Neural crest cell (in vitro differentiated cells): ENCODE measurements at regions not wholly inside any gene's neighbourhood (a gene's known extent, or its start where the extent isn't known, plus 50 kb on each side); places are given as distances from the start of the nearest gene placed in this dataset.

Experiments
- DNase-seq: peaks from one replicate; pipeline ENCODE4 v3.0.0; 2021; ENCODE audit warnings: low read depth, mixed read lengths, low spot score
- H3K27ac Mint-ChIP-seq: one replicate; pipeline ENCODE4 v1.8.0; 2021; ENCODE audit warnings: mild to moderate bottlenecking, mixed read lengths; ENCODE audit not compliant: unreplicated experiment
- H3K27me3 Mint-ChIP-seq: 2 replicates; pipeline ENCODE4 v1.8.0; 2021; ENCODE audit warnings: low read depth, mild to moderate bottlenecking, mixed read lengths
- H3K36me3 Mint-ChIP-seq: 2 replicates; pipeline ENCODE4 v1.8.0; 2021; ENCODE audit warnings: low read depth, mild to moderate bottlenecking, mixed read lengths
- H3K4me1 Mint-ChIP-seq: 2 replicates; pipeline ENCODE4 v1.8.0; 2021; ENCODE audit warnings: mixed read lengths
- H3K4me3 Mint-ChIP-seq: one replicate; pipeline ENCODE4 v1.8.0; 2021; ENCODE audit warnings: mild to moderate bottlenecking, mixed read lengths
- H3K9me3 Mint-ChIP-seq: 2 replicates; pipeline ENCODE4 v1.8.0; 2021; ENCODE audit warnings: mixed read lengths
- TF ChIP-seq, protein P1 (sequence below): fragments of 200-600 bp; sonication (generic); conservative IDR thresholded peaks from 2 replicates; pipeline ENCODE4 v1.5.0; 2021; ENCODE audit warnings: antibody characterized with exemption, mild to moderate bottlenecking

DNA sequence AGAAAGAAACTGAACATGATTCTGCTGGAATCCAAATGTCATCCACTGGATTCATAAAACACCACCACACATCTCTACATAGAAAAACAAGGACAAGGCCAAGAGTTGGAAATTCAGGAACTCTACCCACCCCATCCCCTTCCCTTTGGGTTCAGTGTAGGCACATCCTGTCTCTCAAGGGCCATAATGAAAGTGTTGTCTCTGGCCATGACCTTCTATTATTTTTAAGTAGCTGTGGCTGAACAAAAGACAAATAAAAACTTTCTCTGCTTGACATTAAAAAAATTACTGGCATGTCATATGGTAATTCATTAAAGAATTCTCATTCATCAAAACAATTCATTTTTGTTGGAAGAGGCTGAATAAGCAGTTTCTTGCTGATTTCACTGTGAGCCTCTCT, 54.9 kb upstream of the ZBTB18 start:
- Mint-ChIP-seq H3K9me3 (no peaks in the 10 kb centered on the region), H3K4me1 (peaks cover 13% of the 10 kb centered on the region), H3K36me3 (peaks cover 6% of the 10 kb centered on the region), H3K27ac (no peak overlapping the region), H3K27me3 (no peaks in the 10 kb centered on the region), H3K4me3 (no peak overlapping the region)
- no peak for DNase-seq
- TF ChIP-seq, protein P1, sequence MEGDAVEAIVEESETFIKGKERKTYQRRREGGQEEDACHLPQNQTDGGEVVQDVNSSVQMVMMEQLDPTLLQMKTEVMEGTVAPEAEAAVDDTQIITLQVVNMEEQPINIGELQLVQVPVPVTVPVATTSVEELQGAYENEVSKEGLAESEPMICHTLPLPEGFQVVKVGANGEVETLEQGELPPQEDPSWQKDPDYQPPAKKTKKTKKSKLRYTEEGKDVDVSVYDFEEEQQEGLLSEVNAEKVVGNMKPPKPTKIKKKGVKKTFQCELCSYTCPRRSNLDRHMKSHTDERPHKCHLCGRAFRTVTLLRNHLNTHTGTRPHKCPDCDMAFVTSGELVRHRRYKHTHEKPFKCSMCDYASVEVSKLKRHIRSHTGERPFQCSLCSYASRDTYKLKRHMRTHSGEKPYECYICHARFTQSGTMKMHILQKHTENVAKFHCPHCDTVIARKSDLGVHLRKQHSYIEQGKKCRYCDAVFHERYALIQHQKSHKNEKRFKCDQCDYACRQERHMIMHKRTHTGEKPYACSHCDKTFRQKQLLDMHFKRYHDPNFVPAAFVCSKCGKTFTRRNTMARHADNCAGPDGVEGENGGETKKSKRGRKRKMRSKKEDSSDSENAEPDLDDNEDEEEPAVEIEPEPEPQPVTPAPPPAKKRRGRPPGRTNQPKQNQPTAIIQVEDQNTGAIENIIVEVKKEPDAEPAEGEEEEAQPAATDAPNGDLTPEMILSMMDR = no peak

DNA sequence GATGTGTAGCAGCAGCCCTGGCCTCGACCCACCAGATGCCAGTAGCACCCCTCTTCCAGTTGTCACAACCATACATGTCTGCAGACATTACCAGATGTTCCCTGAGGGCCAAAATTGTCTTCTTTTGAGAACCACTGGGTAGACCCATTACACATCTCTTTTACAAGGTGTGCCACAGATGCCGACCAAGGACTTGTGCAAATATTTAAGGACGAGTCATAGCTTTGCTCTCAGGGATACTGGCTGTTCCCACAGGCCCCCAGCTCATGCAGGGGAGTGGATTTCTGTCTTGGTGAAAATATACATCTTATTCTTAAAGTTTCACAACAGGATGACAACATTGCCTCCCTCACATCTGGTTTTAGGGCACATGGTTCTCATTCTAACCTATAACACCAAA, 59.4 kb upstream of the ZBTB18 start:
- Mint-ChIP-seq H3K9me3 (peaks cover 4% of the 10 kb centered on the region), H3K27ac (no peak overlapping the region), H3K27me3 (no peaks in the 10 kb centered on the region), H3K36me3 (peaks cover 4% of the 10 kb centered on the region), H3K4me3 (no peak overlapping the region), H3K4me1 (peaks cover 13% of the 10 kb centered on the region)
- no peak for DNase-seq
- TF ChIP-seq, protein P1 = no peak

DNA sequence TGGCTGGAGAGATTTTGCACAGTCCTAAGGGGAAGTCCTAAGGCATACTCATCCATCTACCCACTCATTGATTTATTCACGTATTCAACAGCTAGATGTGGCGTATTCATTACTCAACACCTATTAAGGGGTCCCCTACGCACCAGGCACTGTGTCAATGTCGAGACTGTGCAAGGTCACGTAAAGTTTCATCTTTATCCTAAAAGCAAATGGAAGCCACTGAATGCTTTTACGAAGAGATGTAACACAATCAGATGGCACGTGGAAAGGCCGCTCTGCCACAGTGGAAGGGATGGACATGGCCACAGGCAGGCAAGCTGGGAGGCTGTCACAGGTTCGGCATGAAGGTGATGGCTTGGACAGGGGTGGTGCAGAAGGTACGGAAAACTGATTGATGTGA, 66.3 kb upstream of the ZBTB18 start:
- Mint-ChIP-seq H3K27ac (no peak overlapping the region), H3K27me3 (no peaks in the 10 kb centered on the region), H3K9me3 (peaks cover 4% of the 10 kb centered on the region), H3K4me3 (no peak overlapping the region), H3K4me1 (no peaks in the 10 kb centered on the region), H3K36me3 (no peaks in the 10 kb centered on the region)
- TF ChIP-seq, protein P1 = no peak
- DNase-seq = no peak

DNA sequence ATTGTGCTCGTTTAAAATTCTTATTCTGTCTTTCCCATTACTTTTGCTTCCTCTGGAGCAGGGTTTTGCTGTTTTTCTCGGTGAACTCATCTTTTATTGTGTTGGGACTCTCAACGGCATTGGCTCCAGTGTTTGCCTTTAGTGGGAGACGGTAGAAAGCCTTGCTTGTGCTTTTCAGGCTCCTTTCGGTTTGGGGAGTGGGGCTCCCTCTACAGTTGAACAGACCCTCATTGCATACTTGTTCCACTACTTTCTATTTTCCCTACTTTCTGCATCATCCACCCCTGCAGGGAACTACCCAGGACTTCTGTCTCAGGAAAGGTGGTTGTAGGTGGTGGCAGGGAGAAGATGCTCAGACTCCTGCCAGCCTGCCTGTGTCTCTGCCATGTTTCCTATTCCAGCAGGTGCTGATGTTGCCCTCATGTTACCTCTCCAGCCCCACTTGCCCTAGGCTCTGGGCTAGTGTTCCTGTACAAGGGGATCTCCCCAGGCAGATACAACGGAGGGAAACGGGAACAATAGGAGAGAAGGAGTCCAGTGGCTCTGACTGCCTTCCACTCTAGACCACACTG, 68.5 kb upstream of the ZBTB18 start:
- no peaks in the 10 kb centered on the region for H3K4me1 Mint-ChIP-seq
- H3K36me3 Mint-ChIP-seq = no peaks in the 10 kb centered on the region
- no peak for DNase-seq
- H3K9me3 Mint-ChIP-seq = peaks cover 3% of the 10 kb centered on the region
- TF ChIP-seq, protein P1 = no peak
- no peaks in the 10 kb centered on the region for H3K27me3 Mint-ChIP-seq
- H3K4me3 Mint-ChIP-seq = no peak overlapping the region
- H3K27ac Mint-ChIP-seq = no peak overlapping the region

DNA sequence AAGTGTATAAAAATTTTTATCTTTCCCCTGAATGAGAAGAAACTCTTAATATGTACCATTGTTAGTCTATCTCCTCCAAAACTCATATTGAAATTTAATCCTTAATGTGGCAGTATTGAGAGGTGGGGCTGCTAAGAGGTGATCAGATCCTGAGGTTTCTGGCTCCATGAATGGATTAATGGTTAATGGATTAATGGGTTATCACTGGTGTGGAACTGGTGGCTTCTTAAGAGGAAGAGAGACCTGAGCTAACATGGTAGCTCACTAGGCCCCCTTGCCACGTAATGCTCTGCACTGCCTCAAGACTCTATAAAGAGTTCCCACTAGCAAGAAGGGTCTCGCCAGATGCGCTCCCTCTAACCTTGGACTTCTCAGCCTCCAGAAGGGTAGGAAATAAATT, 70.6 kb upstream of the ZBTB18 start:
- H3K9me3 Mint-ChIP-seq = peaks cover 3% of the 10 kb centered on the region
- H3K27me3 Mint-ChIP-seq = no peaks in the 10 kb centered on the region
- H3K4me1 Mint-ChIP-seq = no peaks in the 10 kb centered on the region
- H3K4me3 Mint-ChIP-seq = no peak overlapping the region
- no peaks in the 10 kb centered on the region for H3K36me3 Mint-ChIP-seq
- no peak overlapping the region for H3K27ac Mint-ChIP-seq
- TF ChIP-seq, protein P1 = no peak
- DNase-seq = no peak
